ENCODE measurements at regions not wholly inside any gene's neighbourhood (a gene's known extent, or its start where the extent isn't known, plus 50 kb on each side); places are given as distances from the start of the nearest gene placed in this dataset.
A peak's percentile ranks its signal among the peaks of the same experiment; 100 is the strongest.
"Not testable (repeated sequence)": the region's sequence is repeated elsewhere in the genome, so short reads cannot be mapped to it uniquely, and the experiment has no call there.

DNA sequence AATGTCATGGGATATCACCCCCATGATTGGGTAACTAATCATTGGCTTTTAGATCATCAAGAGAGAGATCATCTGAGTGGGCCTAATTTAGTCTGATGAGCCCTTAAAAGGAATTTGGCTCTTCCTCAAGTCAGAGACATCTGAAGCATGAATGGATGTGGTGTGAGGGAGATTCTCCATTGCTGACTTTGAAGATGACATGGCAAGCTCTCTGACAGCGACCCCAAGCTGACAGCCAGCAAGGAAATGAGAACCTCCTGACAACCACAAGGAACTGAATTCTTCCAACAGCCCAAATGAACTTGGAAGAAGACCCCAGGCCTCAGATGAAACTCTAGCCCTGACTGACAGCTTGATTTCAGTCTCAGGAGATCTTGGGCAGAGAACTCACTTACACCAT, 108.4 kb upstream of the SPATA12 start:
- ChIA-PET CTCF (no interaction called here), POLR2A (no interaction called here)
- no peaks in the 10 kb centered on the region for H3K4me1 Mint-ChIP-seq
- H3K9me3 Mint-ChIP-seq: peaks cover 0 to 2% (median 0%) of the 10 kb centered on the region in 5 donors
- Histone ChIP-seq H3K9me3 (ENCODE audit: low read length) (no peaks in the 10 kb centered on the region), H3K36me3 (ENCODE audit: insufficient read depth, low read length) (no peaks in the 10 kb centered on the region), H3K4me1 (ENCODE audit: insufficient read depth, low read length) (no peaks in the 10 kb centered on the region), H3K27ac (ENCODE audit: low read depth, low read length) (no peak overlapping the region), H3K27me3 (ENCODE audit: insufficient read depth, low read length, poor library complexity, severe bottlenecking) (no peaks in the 10 kb centered on the region), H3K4me3 (ENCODE audit: low read length) (no peak overlapping the region)
- H3K27ac Mint-ChIP-seq: no peak overlapping the region
- no peak overlapping the region for H3K4me3 Mint-ChIP-seq
- DNase-seq: no peak
- H3K27me3 Mint-ChIP-seq: peaks cover 0 to 1% of the 10 kb centered on the region in 2 donors
- H3K36me3 Mint-ChIP-seq: peaks cover 0 to 4% (median 0%) of the 10 kb centered on the region in 3 donors

DNA sequence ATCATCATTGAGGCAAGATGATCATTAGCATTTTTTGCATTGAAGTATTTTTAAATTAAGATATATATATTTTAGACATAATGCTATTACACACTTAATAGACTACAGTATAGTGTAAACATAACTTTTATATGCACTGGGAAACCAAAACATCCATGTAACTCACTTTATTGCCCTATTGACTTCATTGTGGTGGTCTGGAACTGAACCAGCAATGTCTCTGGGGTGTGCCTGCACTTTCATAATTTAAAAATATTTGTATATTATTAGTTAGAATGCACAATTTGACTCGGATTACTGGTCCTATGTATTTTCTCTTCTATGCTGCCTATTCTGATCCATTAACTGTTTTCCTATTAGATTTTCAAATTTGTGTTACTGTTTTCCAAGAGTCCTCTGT, 109.1 kb upstream of the SPATA12 start:
- no peak overlapping the region for H3K4me3 ChIP-seq (ENCODE audit: low read length)
- H3K4me1 Mint-ChIP-seq: no peaks in the 10 kb centered on the region
- no peak for DNase-seq
- no peak overlapping the region for H3K4me3 Mint-ChIP-seq
- H3K27ac Mint-ChIP-seq: no peak overlapping the region
- H3K27me3 Mint-ChIP-seq: peaks cover 0 to 1% of the 10 kb centered on the region in 2 donors
- H3K9me3 Mint-ChIP-seq: peaks cover 0 to 6% (median 2%) of the 10 kb centered on the region in 5 donors
- H3K27me3 ChIP-seq (ENCODE audit: insufficient read depth, low read length, poor library complexity, severe bottlenecking): no peaks in the 10 kb centered on the region
- no peak overlapping the region for H3K27ac ChIP-seq (ENCODE audit: low read depth, low read length)
- POLR2A ChIA-PET: no interaction called here
- no peaks in the 10 kb centered on the region for H3K36me3 ChIP-seq (ENCODE audit: insufficient read depth, low read length)
- H3K9me3 ChIP-seq (ENCODE audit: low read length): no peaks in the 10 kb centered on the region
- CTCF ChIA-PET: no interaction called here
- H3K36me3 Mint-ChIP-seq: peaks cover 0 to 11% (median 0%) of the 10 kb centered on the region in 3 donors
- no peaks in the 10 kb centered on the region for H3K4me1 ChIP-seq (ENCODE audit: insufficient read depth, low read length)

GRCh38 chr3:56945378-56945777, 115.1 kb upstream of the SPATA12 start:
- H3K9me3 ChIP-seq (ENCODE audit: low read length); H3K36me3 ChIP-seq (ENCODE audit: insufficient read depth, low read length); DNase-seq; H3K27ac Mint-ChIP-seq; H3K27ac ChIP-seq (ENCODE audit: low read depth, low read length); H3K27me3 ChIP-seq (ENCODE audit: insufficient read depth, low read length, poor library complexity, severe bottlenecking); H3K4me3 ChIP-seq (ENCODE audit: low read length); H3K27me3 Mint-ChIP-seq; H3K4me3 Mint-ChIP-seq: not testable (repeated sequence)
- H3K4me1 ChIP-seq (ENCODE audit: insufficient read depth, low read length): peaks cover 10% of the 10 kb centered on the region
- ChIA-PET CTCF (interaction anchor here (0.6 to 1.3 kb wide), 2 partner anchors 22 to 29 kb away, joined by 3 to 4 read pairs; no protein-coding TSS in a partner anchor), POLR2A (interaction anchor here (0.6 kb wide), 1 partner anchor 98 kb away, joined by 4 read pairs; no protein-coding TSS in a partner anchor)
- peaks cover 17 to 31% (median 30%) of the 10 kb centered on the region in 3 donors for H3K4me1 Mint-ChIP-seq
- peaks cover 0 to 19% (median 11%) of the 10 kb centered on the region in 5 donors for H3K9me3 Mint-ChIP-seq
- H3K36me3 Mint-ChIP-seq: peaks cover 2 to 18% (median 3%) of the 10 kb centered on the region in 3 donors

DNA sequence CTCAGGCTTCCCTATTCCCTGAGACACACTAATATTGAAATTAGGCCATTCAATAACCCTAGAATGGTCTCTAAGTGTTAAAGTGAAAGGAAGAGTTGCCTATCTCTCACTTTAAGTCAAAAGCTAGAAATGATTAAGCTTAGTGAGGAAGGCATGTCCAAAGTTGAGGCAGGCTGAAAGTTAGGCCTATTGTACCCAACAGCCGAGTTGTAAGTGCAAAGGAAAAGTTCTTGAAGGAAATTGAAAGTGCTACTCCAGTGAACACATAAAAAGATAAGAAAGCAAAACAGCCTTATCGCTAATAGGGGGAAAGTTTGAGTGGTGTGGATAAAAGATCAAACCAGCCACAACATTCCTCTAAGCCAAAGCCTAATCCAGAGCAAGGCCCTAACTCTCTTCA, 117.9 kb upstream of the SPATA12 start:
- CTCF ChIA-PET: interaction anchor here (1.0 to 1.3 kb wide), 3 partner anchors 43 to 143 kb away, joined by 3 to 7 read pairs (median 4); no protein-coding TSS in a partner anchor
- Mint-ChIP-seq H3K9me3 (peaks cover 0 to 19% (median 11%) of the 10 kb centered on the region in 5 donors), H3K4me3 (peak overlapping the region in 6 of 7 donors; percentile 29 to 74 (median 54)), H3K27ac (peak overlapping the region in 7 of 8 donors; percentile 58 to 80 (median 72)), H3K27me3 (no peaks in the 10 kb centered on the region), H3K4me1 (peaks cover 17 to 31% (median 30%) of the 10 kb centered on the region in 3 donors), H3K36me3 (peaks cover 2 to 18% (median 3%) of the 10 kb centered on the region in 3 donors)
- no peak for DNase-seq
- H3K36me3 ChIP-seq (ENCODE audit: insufficient read depth, low read length): no peaks in the 10 kb centered on the region
- peaks cover 10% of the 10 kb centered on the region for H3K4me1 ChIP-seq (ENCODE audit: insufficient read depth, low read length)
- POLR2A ChIA-PET: no interaction called here
- no peak overlapping the region for H3K27ac ChIP-seq (ENCODE audit: low read depth, low read length)
- H3K4me3 ChIP-seq (ENCODE audit: low read length): no peak overlapping the region
- H3K9me3 ChIP-seq (ENCODE audit: low read length): no peaks in the 10 kb centered on the region
- H3K27me3 ChIP-seq (ENCODE audit: insufficient read depth, low read length, poor library complexity, severe bottlenecking): no peaks in the 10 kb centered on the region

DNA sequence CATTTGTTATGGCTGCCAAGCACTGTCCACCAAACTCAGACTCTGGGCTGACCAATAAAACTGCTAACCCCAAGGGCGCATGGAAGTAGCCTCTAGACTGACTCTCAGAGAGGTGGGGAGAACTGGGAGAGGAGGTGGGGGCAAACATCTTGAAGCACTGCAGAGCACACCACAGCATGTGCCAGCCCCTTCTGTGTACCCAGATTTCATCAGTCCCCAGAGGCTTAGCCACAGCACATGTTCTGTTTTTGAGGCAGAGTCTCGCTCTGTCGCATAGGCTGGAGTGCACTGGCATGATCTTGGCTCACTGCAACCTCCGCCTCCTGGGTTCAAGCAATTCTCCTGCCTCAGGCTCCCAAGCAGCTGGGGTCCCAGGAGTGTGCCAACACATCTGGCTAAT, 119.5 kb upstream of the SPATA12 start:
- no peak overlapping the region for H3K4me3 ChIP-seq (ENCODE audit: low read length)
- H3K9me3 Mint-ChIP-seq: peaks cover 0 to 11% (median 6%) of the 10 kb centered on the region in 5 donors
- ChIA-PET CTCF (no interaction called here), POLR2A (no interaction called here)
- H3K4me1 ChIP-seq (ENCODE audit: insufficient read depth, low read length): peaks cover 10% of the 10 kb centered on the region
- no peak overlapping the region for H3K27ac ChIP-seq (ENCODE audit: low read depth, low read length)
- peaks cover 17 to 31% (median 30%) of the 10 kb centered on the region in 3 donors for H3K4me1 Mint-ChIP-seq
- no peaks in the 10 kb centered on the region for H3K27me3 ChIP-seq (ENCODE audit: insufficient read depth, low read length, poor library complexity, severe bottlenecking)
- no peaks in the 10 kb centered on the region for H3K36me3 ChIP-seq (ENCODE audit: insufficient read depth, low read length)
- no peak overlapping the region for H3K4me3 Mint-ChIP-seq
- H3K36me3 Mint-ChIP-seq: peaks cover 2 to 4% (median 3%) of the 10 kb centered on the region in 3 donors
- no peak overlapping the region for H3K27ac Mint-ChIP-seq
- no peaks in the 10 kb centered on the region for H3K9me3 ChIP-seq (ENCODE audit: low read length)
- H3K27me3 Mint-ChIP-seq: no peaks in the 10 kb centered on the region
- no peak for DNase-seq

DNA sequence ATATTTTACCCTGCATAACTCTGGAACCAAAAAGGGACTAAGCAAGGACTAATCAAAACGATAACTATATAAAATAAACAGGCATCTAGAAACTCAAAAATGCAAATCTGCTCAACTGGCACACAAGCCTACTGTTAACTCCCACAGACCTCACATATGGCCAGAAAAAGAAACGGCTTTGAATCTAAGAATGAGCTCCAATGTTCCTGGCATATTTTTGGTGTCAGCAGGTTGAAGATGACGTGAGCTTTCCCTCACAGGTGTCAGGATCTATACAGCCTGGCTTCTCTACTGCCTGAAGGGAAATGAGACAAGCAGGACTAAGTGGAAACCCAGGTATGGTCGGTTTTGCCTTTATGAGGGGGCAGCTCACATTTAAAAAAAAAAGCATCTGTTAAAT, 120.1 kb upstream of the SPATA12 start:
- no peak for DNase-seq
- peaks cover 17 to 27% (median 27%) of the 10 kb centered on the region in 3 donors for H3K4me1 Mint-ChIP-seq
- peak overlapping the region in 1 of 8 donors; percentile 18 for H3K27ac Mint-ChIP-seq
- Histone ChIP-seq H3K36me3 (ENCODE audit: insufficient read depth, low read length) (no peaks in the 10 kb centered on the region), H3K27me3 (ENCODE audit: insufficient read depth, low read length, poor library complexity, severe bottlenecking) (no peaks in the 10 kb centered on the region), H3K4me1 (ENCODE audit: insufficient read depth, low read length) (peaks cover 8% of the 10 kb centered on the region), H3K27ac (ENCODE audit: low read depth, low read length) (no peak overlapping the region), H3K4me3 (ENCODE audit: low read length) (no peak overlapping the region), H3K9me3 (ENCODE audit: low read length) (no peaks in the 10 kb centered on the region)
- no peaks in the 10 kb centered on the region for H3K27me3 Mint-ChIP-seq
- peaks cover 2 to 4% (median 3%) of the 10 kb centered on the region in 3 donors for H3K36me3 Mint-ChIP-seq
- no peak overlapping the region for H3K4me3 Mint-ChIP-seq
- ChIA-PET CTCF (no interaction called here), POLR2A (no interaction called here)
- H3K9me3 Mint-ChIP-seq: peaks cover 0 to 7% (median 6%) of the 10 kb centered on the region in 5 donors

GRCh38 chr3:56939834-56940233, 120.6 kb upstream of the SPATA12 start:
- peaks cover 0 to 4% (median under 1%) of the 10 kb centered on the region in 3 donors for H3K36me3 Mint-ChIP-seq

GRCh38 chr3:56938530-56938929, 121.9 kb upstream of the SPATA12 start:
- H3K4me3 ChIP-seq (ENCODE audit: low read length): no peak overlapping the region
- no peaks in the 10 kb centered on the region for H3K27me3 ChIP-seq (ENCODE audit: insufficient read depth, low read length, poor library complexity, severe bottlenecking)
- DNase-seq: no peak
- Mint-ChIP-seq H3K36me3 (peaks cover 0 to 5% (median 0%) of the 10 kb centered on the region in 3 donors), H3K9me3 (peaks cover 0 to 6% (median 3%) of the 10 kb centered on the region in 5 donors), H3K4me3 (no peak overlapping the region), H3K27me3 (no peaks in the 10 kb centered on the region), H3K27ac (no peak overlapping the region), H3K4me1 (peaks cover 10 to 17% (median 17%) of the 10 kb centered on the region in 3 donors)
- H3K36me3 ChIP-seq (ENCODE audit: insufficient read depth, low read length): no peaks in the 10 kb centered on the region
- POLR2A ChIA-PET: no interaction called here
- CTCF ChIA-PET: no interaction called here
- H3K9me3 ChIP-seq (ENCODE audit: low read length): no peaks in the 10 kb centered on the region
- H3K4me1 ChIP-seq (ENCODE audit: insufficient read depth, low read length): peaks cover 8% of the 10 kb centered on the region
- H3K27ac ChIP-seq (ENCODE audit: low read depth, low read length): no peak overlapping the region

More at GRCh38 chr3:56939834-56940233, 120.6 kb upstream of the SPATA12 start:
- Histone ChIP-seq H3K4me3 (ENCODE audit: low read length) (no peak overlapping the region), H3K36me3 (ENCODE audit: insufficient read depth, low read length) (no peaks in the 10 kb centered on the region), H3K27ac (ENCODE audit: low read depth, low read length) (no peak overlapping the region), H3K4me1 (ENCODE audit: insufficient read depth, low read length) (peaks cover 8% of the 10 kb centered on the region), H3K27me3 (ENCODE audit: insufficient read depth, low read length, poor library complexity, severe bottlenecking) (no peaks in the 10 kb centered on the region), H3K9me3 (ENCODE audit: low read length) (no peaks in the 10 kb centered on the region)
- Mint-ChIP-seq H3K27ac (no peak overlapping the region), H3K4me3 (no peak overlapping the region), H3K4me1 (peaks cover 14 to 22% (median 22%) of the 10 kb centered on the region in 3 donors), H3K27me3 (no peaks in the 10 kb centered on the region), H3K9me3 (peaks cover 0 to 4% (median 3%) of the 10 kb centered on the region in 5 donors)
- no peak for DNase-seq
- ChIA-PET POLR2A (no interaction called here), CTCF (no interaction called here)
